SU-DHL-6 (cell line): ENCODE measurements at regions not wholly inside any gene's neighbourhood (a gene's known extent, or its start where the extent isn't known, plus 50 kb on each side); places are given as distances from the start of the nearest gene placed in this dataset.

Experiments used
- H2AFZ ChIP-seq: fragments of 200-600 bp; sonication (generic); 2 replicates; pipeline ENCODE4 v1.6.1; 2014; ENCODE audit warnings: low read depth, mild to moderate bottlenecking, moderate library complexity, mixed read lengths, antibody characterized with exemption, low read length; ENCODE audit not compliant: severe bottlenecking
- H3F3A ChIP-seq: fragments of 200-600 bp; shearing (Covaris generic); 2 replicates; pipeline ENCODE4 v1.6.0; 2016; ENCODE audit warnings: antibody characterized with exemption, mild to moderate bottlenecking; ENCODE audit not compliant: insufficient read depth
- H3K27ac ChIP-seq: fragments of 200-600 bp; sonication (generic); 2 replicates; pipeline ENCODE4 v1.5.1; 2016; ENCODE audit warnings: low read depth, mild to moderate bottlenecking, low read length, moderate library complexity, mixed read lengths
- H3K27me3 ChIP-seq: fragments of 200-600 bp; sonication (generic), shearing (Covaris generic); 2 replicates; pipeline ENCODE4 v1.6.0; 2014; ENCODE audit warnings: mild to moderate bottlenecking, low read length
- H3K36me3 ChIP-seq: fragments of 200-600 bp; sonication (generic); 2 replicates; pipeline ENCODE4 v1.6.1; 2014; ENCODE audit warnings: mild to moderate bottlenecking, low read length, mixed read lengths
- H3K4me2 ChIP-seq: fragments of 300-600, 200-600 bp; shearing (Covaris generic), sonication (generic); 2 replicates; pipeline ENCODE4 v1.6.0; 2014; ENCODE audit warnings: low read length, low read depth, mild to moderate bottlenecking; ENCODE audit not compliant: poor library complexity, severe bottlenecking
- H3K4me3 ChIP-seq: fragments of 200-600 bp; sonication (generic); 2 replicates; pipeline ENCODE4 v1.5.1; 2014; ENCODE audit warnings: antibody characterized with exemption, low read length, mild to moderate bottlenecking, mixed read lengths; ENCODE audit not compliant: insufficient read depth, poor library complexity, severe bottlenecking
- H3K79me2 ChIP-seq: fragments of 200-600 bp; sonication (generic); 2 replicates; pipeline ENCODE4 v1.6.1; 2014; ENCODE audit warnings: mild to moderate bottlenecking, low read length, moderate library complexity; ENCODE audit not compliant: insufficient read depth
- H3K9ac ChIP-seq: fragments of 200-600 bp; sonication (generic); 2 replicates; pipeline ENCODE4 v1.7.0; 2014; ENCODE audit warnings: mild to moderate bottlenecking, low read length
- H3K9me2 ChIP-seq: fragments of 200-600 bp; sonication (generic); replicated peaks from 2 replicates; pipeline ENCODE4 v1.6.1; 2014; ENCODE audit warnings: low read length; ENCODE audit not compliant: insufficient read depth
- H3K9me3 ChIP-seq: fragments of 200-600 bp; sonication (generic); 2 replicates; pipeline ENCODE4 v1.6.1; 2014; ENCODE audit warnings: low read length, mixed read lengths; ENCODE audit not compliant: insufficient read depth
- H4K20me1 ChIP-seq: fragments of 200-600 bp; sonication (generic); 2 replicates; pipeline ENCODE4 v1.6.1; 2014; ENCODE audit warnings: low read depth, mild to moderate bottlenecking, antibody characterized with exemption, low read length, moderate library complexity, mixed read lengths
- EZH2phosphoT487 ChIP-seq: fragments of 200-600 bp; sonication (generic), shearing (Covaris generic); conservative IDR thresholded peaks from 2 replicates; pipeline ENCODE4 v1.6.1; 2018; ENCODE audit warnings: mild to moderate bottlenecking, antibody characterized with exemption, low read length, moderate library complexity, mixed read lengths
- TF ChIP-seq, protein P1 (sequence below): fragments of 200-600 bp; sonication (generic); IDR thresholded peaks from one replicate; pipeline ENCODE4 v1.5.1; 2017; ENCODE audit warnings: antibody characterized with exemption, mild to moderate bottlenecking, low read length, moderate library complexity; ENCODE audit not compliant: insufficient read depth, poor library complexity, severe bottlenecking

DNA sequence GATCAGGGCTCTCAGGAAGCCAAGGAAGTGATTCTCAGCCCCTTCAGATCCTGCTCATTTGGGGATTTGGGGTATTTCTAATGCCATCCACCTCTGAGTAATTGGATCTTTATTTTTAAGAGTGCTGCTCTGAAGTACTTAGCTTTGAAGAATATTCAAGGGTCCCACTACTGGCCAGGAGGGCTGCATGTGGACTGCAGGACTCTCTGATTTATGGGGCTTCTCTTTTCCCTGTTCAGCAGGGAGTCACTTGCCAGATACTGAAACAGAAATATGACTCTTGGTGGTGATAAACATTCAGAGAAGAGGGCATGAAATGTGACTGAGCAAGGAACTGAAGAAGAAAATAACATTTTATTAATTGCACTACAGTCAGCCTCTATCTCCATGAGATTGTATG lies 138.5 kb downstream of the MTX2 start:
- Histone ChIP-seq H3K27ac (no peak overlapping the region), H2AFZ (no peak overlapping the region), H3K36me3 (no peaks in the 10 kb centered on the region), H3K4me3 (no peak overlapping the region), H3K9me3 (no peaks in the 10 kb centered on the region), H3K79me2 (no peaks in the 10 kb centered on the region), H3K4me2 (no peak overlapping the region), H3K27me3 (no peaks in the 10 kb centered on the region), H4K20me1 (no peaks in the 10 kb centered on the region), H3K9me2 (no peaks in the 10 kb centered on the region), H3K9ac (no peak overlapping the region), H3F3A (no peaks in the 10 kb centered on the region)
- no peak for TF ChIP-seq EZH2phosphoT487
- TF ChIP-seq, protein P1, sequence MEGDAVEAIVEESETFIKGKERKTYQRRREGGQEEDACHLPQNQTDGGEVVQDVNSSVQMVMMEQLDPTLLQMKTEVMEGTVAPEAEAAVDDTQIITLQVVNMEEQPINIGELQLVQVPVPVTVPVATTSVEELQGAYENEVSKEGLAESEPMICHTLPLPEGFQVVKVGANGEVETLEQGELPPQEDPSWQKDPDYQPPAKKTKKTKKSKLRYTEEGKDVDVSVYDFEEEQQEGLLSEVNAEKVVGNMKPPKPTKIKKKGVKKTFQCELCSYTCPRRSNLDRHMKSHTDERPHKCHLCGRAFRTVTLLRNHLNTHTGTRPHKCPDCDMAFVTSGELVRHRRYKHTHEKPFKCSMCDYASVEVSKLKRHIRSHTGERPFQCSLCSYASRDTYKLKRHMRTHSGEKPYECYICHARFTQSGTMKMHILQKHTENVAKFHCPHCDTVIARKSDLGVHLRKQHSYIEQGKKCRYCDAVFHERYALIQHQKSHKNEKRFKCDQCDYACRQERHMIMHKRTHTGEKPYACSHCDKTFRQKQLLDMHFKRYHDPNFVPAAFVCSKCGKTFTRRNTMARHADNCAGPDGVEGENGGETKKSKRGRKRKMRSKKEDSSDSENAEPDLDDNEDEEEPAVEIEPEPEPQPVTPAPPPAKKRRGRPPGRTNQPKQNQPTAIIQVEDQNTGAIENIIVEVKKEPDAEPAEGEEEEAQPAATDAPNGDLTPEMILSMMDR, result no peak

- Histone ChIP-seq H3F3A (no peaks in the 10 kb centered on the region), H3K36me3 (no peaks in the 10 kb centered on the region), H2AFZ (no peak overlapping the region), H3K4me2 (no peak overlapping the region), H3K4me3 (no peak overlapping the region), H3K27me3 (no peaks in the 10 kb centered on the region), H3K79me2 (no peaks in the 10 kb centered on the region), H3K9me2 (no peaks in the 10 kb centered on the region), H4K20me1 (no peaks in the 10 kb centered on the region), H3K9ac (no peak overlapping the region), H3K9me3 (no peaks in the 10 kb centered on the region), H3K27ac (no peak overlapping the region)
- TF ChIP-seq EZH2phosphoT487, result no peak
- TF ChIP-seq, protein P1, result no peak
Observed at GRCh38 chr2:176409671-176410070, 140.4 kb downstream of the MTX2 start.

DNA sequence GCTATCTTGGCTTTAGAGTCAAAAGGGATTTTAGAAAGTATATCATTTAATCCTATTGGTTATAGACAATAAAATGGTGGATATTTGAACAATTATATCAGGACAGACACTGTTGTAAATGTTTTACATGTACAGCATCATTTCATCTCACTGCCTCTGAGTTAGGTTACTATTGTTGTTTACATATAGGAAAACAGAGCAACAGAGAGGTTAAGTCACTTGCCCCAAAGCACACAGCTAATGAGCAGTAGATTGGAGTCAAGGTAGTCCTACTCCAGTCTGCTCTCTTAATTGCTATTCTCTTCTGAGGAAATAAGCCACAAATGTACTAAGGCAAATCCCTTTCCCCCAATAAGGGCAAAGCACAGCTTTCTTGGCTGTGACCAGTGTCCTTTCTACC lies 142.9 kb downstream of the MTX2 start:
- Histone ChIP-seq H3K79me2 (no peaks in the 10 kb centered on the region), H3K9ac (no peak overlapping the region), H3K9me2 (no peaks in the 10 kb centered on the region), H3K4me2 (no peak overlapping the region), H3K4me3 (no peak overlapping the region), H3K36me3 (no peaks in the 10 kb centered on the region), H3F3A (no peaks in the 10 kb centered on the region), H3K9me3 (no peaks in the 10 kb centered on the region), H3K27ac (no peak overlapping the region), H3K27me3 (no peaks in the 10 kb centered on the region), H2AFZ (no peak overlapping the region), H4K20me1 (no peaks in the 10 kb centered on the region)
- TF ChIP-seq, protein P1, result no peak
- no peak for TF ChIP-seq EZH2phosphoT487

GRCh38 chr2:176413786-176414185 lies 144.5 kb downstream of the MTX2 start:
- no peaks in the 10 kb centered on the region for H4K20me1 ChIP-seq
- H3K27me3 ChIP-seq, result no peaks in the 10 kb centered on the region
- no peak for TF ChIP-seq EZH2phosphoT487
- TF ChIP-seq, protein P1, result no peak
- H2AFZ ChIP-seq, result no peak overlapping the region
- H3K9me2 ChIP-seq, result no peaks in the 10 kb centered on the region
- H3K36me3 ChIP-seq, result no peaks in the 10 kb centered on the region
- no peak overlapping the region for H3K27ac ChIP-seq
- H3K4me3 ChIP-seq, result no peak overlapping the region
- no peaks in the 10 kb centered on the region for H3K9me3 ChIP-seq
- no peaks in the 10 kb centered on the region for H3F3A ChIP-seq
- no peak overlapping the region for H3K4me2 ChIP-seq
- H3K79me2 ChIP-seq, result no peaks in the 10 kb centered on the region
- no peak overlapping the region for H3K9ac ChIP-seq
